Gastroesophageal sphincter (tissue), 3 donors: ENCODE measurements at regions not wholly inside any gene's neighbourhood (a gene's known extent, or its start where the extent isn't known, plus 50 kb on each side); places are given as distances from the start of the nearest gene placed in this dataset.

Experiments
- CTCF ChIP-seq, 4 experiments: fragments of 200-600 bp in 2 of 4; fragments of 450-650 bp in 2 of 4; sonication (generic) in 1 of 4; IDR thresholded peaks; one replicate each; pipeline ENCODE4 v1.5.1; 2017 to 2019; ENCODE audit warnings: antibody characterized with exemption in 4 of 4, mild to moderate bottlenecking in 2 of 4, moderate library complexity in 2 of 4
- POLR2A ChIP-seq, 2 donors: fragments of 450-650 bp; IDR thresholded peaks; one replicate each; pipeline ENCODE4 v1.6.1; 2017; ENCODE audit warnings: antibody characterized with exemption in 2 of 2, mild to moderate bottlenecking in 2 of 2, moderate library complexity in 1 of 2

GRCh38 chr12:75564398-75564797, 53.0 kb upstream of the KRR1 start:
- TF ChIP-seq CTCF (IDR thresholded peaks at IDR 0.05) = no peak
- no peak for TF ChIP-seq POLR2A (IDR thresholded peaks at IDR 0.05)
